ENCODE measurements at regions not wholly inside any gene's neighbourhood (a gene's known extent, or its start where the extent isn't known, plus 50 kb on each side); places are given as distances from the start of the nearest gene placed in this dataset.

GRCh38 chr2:161097157-161097556 lies 63.1 kb upstream of the TANK start:
- ATAC-seq (replicated peaks in 6 of 8) = no peak
- no peak overlapping the region for H3K27ac ChIP-seq
- 22 to 86% (median 50%) methylated on average over 1 to 2 of the region's 2 CpGs; no CpG with 5 or more reads in 2 of the 10 experiments for WGBS, 10 experiments
- H3K4me3 ChIP-seq = no peak overlapping the region
- in situ Hi-C loops (cut with MboI; ENCODE audit: low pct_unique_long_range_greater_than_20kb in 2 of 9, low sequenced_read_pairs in 9 of 9, unreplicated experiment in 9 of 9) = no loop called here
- H3K4me1 ChIP-seq (replicated peaks in 1 of 2) = peaks cover 0 to 10% of the 10 kb centered on the region in 2 donors

GRCh38 chr2:161100211-161100895 lies 59.9 kb upstream of the TANK start:
- no peak for ATAC-seq (replicated peaks in 6 of 8)
- Histone ChIP-seq H3K4me3 (no peak overlapping the region), H3K4me1 (replicated peaks in 1 of 2) (peaks cover 0 to 10% of the 10 kb centered on the region in 2 donors), H3K27ac (no peak overlapping the region)
- WGBS, 10 experiments = 36 to 93% (median 80%) methylated on average over 3 to 4 of the region's 4 CpGs
- in situ Hi-C loops (cut with MboI; ENCODE audit: low pct_unique_long_range_greater_than_20kb in 2 of 9, low sequenced_read_pairs in 9 of 9, unreplicated experiment in 9 of 9) = no loop called here

GRCh38 chr2:161101406-161101805 lies 58.8 kb upstream of the TANK start:
- peaks cover 0 to 10% of the 10 kb centered on the region in 2 donors for H3K4me1 ChIP-seq (replicated peaks in 1 of 2)
- in situ Hi-C loops (cut with MboI; ENCODE audit: low pct_unique_long_range_greater_than_20kb in 2 of 9, low sequenced_read_pairs in 9 of 9, unreplicated experiment in 9 of 9) = no loop called here
- WGBS, 10 experiments = 67 to 100% (median 93%) methylated on average over 1 to 2 of the region's 2 CpGs
- ATAC-seq (replicated peaks in 6 of 8) = no peak
- no peak overlapping the region for H3K4me3 ChIP-seq
- no peak overlapping the region for H3K27ac ChIP-seq

GRCh38 chr2:161102770-161103450 lies 57.3 kb upstream of the TANK start:
- in situ Hi-C loops (cut with MboI; ENCODE audit: low pct_unique_long_range_greater_than_20kb in 2 of 9, low sequenced_read_pairs in 9 of 9, unreplicated experiment in 9 of 9) = no loop called here
- ATAC-seq (replicated peaks in 6 of 8) = peak in 1 of 8 experiments; percentile 47
- Histone ChIP-seq H3K27ac (no peak overlapping the region), H3K4me1 (replicated peaks in 1 of 2) (peaks cover 0 to 10% of the 10 kb centered on the region in 2 donors), H3K4me3 (no peak overlapping the region)

DNA sequence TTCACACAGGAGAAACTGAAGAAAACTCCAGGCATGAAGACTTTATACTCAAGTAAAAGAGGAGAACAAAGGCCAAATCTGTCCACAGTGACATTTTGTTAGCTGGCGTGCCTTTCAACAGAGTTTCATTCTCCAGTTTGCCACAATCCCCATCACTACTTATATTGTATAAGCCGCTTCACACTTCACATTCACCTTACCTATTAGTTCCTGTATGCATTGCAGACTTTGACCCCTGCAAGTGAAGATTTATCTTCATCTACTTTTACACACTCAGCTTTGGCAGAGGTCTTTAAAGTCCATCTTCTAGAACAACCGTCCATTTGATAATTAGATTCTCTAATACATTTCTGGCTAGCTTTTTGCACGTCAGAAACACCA lies 56.8 kb upstream of the TANK start:
- ATAC-seq (replicated peaks in 6 of 8) = no peak
- 25 to 94% (median 88%) methylated on average over 2 to 4 of the region's 4 CpGs; no CpG with 5 or more reads in 2 of the 10 experiments for WGBS, 10 experiments
- H3K4me3 ChIP-seq = no peak overlapping the region
- H3K27ac ChIP-seq = no peak overlapping the region
- peaks cover 0 to 10% of the 10 kb centered on the region in 2 donors for H3K4me1 ChIP-seq (replicated peaks in 1 of 2)
- in situ Hi-C loops (cut with MboI; ENCODE audit: low pct_unique_long_range_greater_than_20kb in 2 of 9, low sequenced_read_pairs in 9 of 9, unreplicated experiment in 9 of 9) = no loop called here

DNA sequence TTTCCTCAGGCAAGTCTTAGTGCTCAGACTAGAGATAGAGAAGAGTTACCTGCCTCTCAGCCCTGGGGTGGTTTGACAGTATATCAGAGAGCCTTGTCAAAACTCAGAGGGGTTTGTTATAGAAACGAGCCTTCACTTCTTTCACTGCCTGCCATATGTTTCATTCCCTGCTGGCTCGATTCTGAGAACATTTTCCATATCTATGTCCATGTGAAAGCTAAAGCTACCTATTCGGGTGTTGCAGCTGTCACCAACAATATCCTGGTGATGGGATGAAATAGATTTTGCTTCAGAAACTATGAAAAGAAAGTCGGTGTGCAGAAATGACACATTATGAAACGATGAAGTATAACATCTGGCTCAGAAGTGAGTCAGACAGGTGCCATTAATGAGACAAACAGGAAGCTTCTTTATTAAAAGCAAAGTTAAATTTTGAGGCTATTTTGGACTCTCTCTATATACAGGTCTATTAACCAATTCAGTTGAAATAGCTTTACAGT lies 56.1 kb upstream of the TANK start:
- ATAC-seq (replicated peaks in 6 of 8) = no peak
- Histone ChIP-seq H3K4me1 (replicated peaks in 1 of 2) (peaks cover 0 to 10% of the 10 kb centered on the region in 2 donors), H3K4me3 (no peak overlapping the region), H3K27ac (no peak overlapping the region)
- WGBS, 10 experiments = 7 to 81% (median 66%) methylated on average over 2 to 5 of the region's 5 CpGs; no CpG with 5 or more reads in 2 of the 10 experiments
- in situ Hi-C loops (cut with MboI; ENCODE audit: low pct_unique_long_range_greater_than_20kb in 2 of 9, low sequenced_read_pairs in 9 of 9, unreplicated experiment in 9 of 9) = no loop called here

- Histone ChIP-seq H3K4me1 (replicated peaks in 1 of 2) (no peaks in the 10 kb centered on the region), H3K4me3 (no peak overlapping the region), H3K27ac (no peak overlapping the region)
- in situ Hi-C loops (cut with MboI; ENCODE audit: low pct_unique_long_range_greater_than_20kb in 2 of 9, low sequenced_read_pairs in 9 of 9, unreplicated experiment in 9 of 9) = no loop called here
- WGBS, 10 experiments = 67 to 100% (median 88%) methylated on average over 1 of the region's 1 CpG; no CpG with 5 or more reads in 3 of the 10 experiments
- ATAC-seq (replicated peaks in 6 of 8) = no peak
Measured at GRCh38 chr2:161107265-161107664, 53.0 kb upstream of the TANK start.
